Femur (tissue), 1 donor: ENCODE measurements at regions not wholly inside any gene's neighbourhood (a gene's known extent, or its start where the extent isn't known, plus 50 kb on each side); places are given as distances from the start of the nearest gene placed in this dataset.
"Not testable (repeated sequence)": the region's sequence is repeated elsewhere in the genome, so short reads cannot be mapped to it uniquely, and the experiment has no call there.

Experiments
- DNase-seq: peaks from one replicate; pipeline ENCODE4 v3.0.0-alpha.2; 2017

DNA sequence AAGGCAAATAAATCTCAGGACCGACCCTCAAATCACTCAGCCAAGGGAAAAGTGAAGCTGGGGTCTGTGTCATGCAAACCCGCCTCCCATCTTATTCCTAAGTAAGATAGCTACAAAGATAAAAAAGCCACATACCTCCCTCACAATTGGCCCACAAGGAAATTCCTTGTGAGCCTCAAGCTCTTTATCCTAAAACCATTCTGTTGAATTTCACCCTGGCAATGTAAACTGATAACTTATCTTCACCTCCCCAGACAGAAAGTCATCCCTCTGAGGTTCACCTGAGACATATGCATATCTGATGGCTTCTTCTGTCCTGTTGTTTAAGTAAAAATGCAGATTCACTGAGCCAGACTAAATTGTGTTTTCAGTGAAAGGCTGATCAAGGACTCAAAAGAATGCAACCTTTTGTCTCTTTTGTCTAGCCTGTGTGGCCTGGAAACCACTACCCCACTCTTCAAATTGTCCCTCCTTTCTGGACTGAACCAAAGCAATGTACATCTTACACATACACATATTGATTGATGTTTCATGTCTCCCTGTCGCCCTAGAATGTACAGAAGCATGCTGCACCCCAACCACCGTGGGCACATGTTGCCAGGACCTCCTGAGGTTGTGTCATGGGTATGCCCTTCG is 91.3 kb downstream of the MFAP3L start:
- no peak for DNase-seq

GRCh38 chr4:169933531-169933930 is 92.7 kb downstream of the MFAP3L start:
- DNase-seq, result no peak

GRCh38 chr4:169931964-169932363 is 94.2 kb downstream of the MFAP3L start:
- DNase-seq, result no peak

DNA sequence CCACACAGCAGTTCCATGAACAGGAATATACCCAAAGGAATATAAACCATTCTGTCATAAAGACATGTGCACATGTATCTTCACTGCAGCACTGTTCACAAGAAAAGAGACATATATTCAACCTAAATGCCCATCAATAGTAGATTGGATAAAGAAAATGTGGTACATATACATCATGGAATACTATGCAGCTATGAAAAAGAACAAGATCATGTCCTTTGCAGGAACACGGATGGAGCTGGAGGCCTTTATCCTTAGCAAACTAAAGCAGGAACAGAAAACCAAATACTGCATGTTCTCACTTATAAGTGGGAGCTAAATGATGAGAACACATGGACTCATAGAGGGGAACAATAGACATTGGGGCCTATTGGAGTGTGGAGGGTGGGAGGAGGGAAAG is 95.4 kb downstream of the MFAP3L start:
- DNase-seq, result not testable (repeated sequence)

DNA sequence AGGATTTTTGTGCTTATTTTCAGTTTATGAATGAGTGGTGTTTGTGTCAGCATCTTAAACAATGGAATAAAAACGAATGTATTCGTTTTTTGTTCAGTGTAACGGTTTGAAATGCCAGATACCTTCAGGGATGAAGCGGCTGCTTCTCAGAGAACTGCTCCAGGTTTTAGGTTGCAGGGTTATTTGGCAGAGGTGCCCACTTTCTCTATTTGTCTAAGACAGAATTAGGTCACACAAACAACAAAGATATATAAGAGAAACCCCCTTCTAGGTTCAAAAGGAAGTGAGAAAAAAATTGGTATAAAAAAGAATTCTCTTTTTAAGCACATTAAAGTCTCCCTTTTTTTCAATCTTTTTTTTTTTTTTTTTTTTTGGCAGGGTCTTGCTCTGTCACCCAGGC is 98.9 kb downstream of the MFAP3L start:
- DNase-seq, result no peak

GRCh38 chr4:169925678-169926077 is 100.5 kb downstream of the MFAP3L start:
- DNase-seq, result no peak

GRCh38 chr4:169922632-169923276 is 103.4 kb downstream of the MFAP3L start:
- DNase-seq, result no peak

- DNase-seq, result no peak
Observed at GRCh38 chr4:169921732-169922131, 104.5 kb downstream of the MFAP3L start.

DNA sequence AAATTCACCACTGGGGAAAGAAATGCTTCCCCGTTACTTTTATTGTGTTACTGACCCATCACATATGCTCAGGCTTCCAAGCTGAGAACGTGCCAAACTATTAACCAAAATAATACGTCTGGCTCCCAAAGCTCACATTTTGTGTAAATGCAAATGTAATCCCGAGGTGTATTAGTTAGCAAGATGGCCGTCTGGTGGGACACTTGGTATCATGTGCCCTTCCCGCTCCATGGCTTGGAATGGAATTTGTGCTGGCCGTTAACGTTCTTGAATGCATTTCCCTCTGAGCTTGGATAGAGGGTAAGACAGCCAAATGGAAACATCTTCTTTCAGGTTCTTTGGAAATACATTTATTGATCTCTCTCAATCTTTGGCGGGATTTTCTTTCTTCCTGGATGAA is 105.0 kb downstream of the MFAP3L start:
- no peak for DNase-seq

- not testable (repeated sequence) for DNase-seq
Observed at GRCh38 chr4:169919194-169920124, 106.7 kb downstream of the MFAP3L start.

GRCh38 chr4:169915545-169915944 is 110.7 kb downstream of the MFAP3L start:
- no peak for DNase-seq

GRCh38 chr4:169914866-169915265 is 111.3 kb downstream of the MFAP3L start:
- DNase-seq, result no peak

DNA sequence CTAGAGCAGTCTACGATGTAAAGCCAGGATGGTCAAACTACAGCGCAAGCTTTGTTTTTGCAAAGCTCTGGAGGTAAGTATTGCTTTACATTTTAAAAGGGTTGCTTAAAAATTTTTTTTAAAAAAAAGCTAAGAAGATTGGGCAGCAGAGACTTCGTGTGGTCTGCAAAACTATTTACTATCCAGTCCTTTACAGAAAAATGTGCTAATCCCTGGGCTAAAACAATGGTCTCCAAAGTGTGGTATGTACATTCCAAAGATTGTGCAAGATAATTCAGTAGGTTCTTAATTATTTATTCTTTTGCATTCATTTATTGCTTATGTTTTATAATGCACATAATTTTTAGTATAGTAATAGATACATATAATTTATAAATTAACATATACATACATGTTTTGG is 113.2 kb downstream of the MFAP3L start:
- DNase-seq, result no peak

- DNase-seq, result no peak
Observed at GRCh38 chr4:169909897-169910296, 116.3 kb downstream of the MFAP3L start.

- DNase-seq, result no peak
Observed at GRCh38 chr4:169909479-169909878, 116.7 kb downstream of the MFAP3L start.

DNA sequence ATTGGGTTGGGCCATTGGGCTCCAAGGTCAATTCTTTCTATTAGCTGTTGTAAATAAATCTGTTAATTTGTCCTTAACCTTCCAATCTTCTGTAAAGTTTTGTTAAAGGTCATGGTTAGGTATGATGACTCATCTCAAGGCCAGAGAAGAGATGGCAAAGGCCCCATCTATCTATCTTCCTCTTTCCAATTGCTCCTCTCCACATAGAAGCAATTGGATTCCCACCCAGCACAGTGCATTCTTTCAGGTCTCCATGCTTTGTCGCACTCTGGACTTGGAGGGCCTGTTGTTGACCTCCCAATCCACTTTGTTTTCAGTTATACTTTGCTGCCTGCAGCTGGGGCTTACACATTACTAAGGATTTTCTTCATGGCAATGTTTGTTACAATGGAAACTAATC is 118.5 kb downstream of the MFAP3L start:
- no peak for DNase-seq

DNA sequence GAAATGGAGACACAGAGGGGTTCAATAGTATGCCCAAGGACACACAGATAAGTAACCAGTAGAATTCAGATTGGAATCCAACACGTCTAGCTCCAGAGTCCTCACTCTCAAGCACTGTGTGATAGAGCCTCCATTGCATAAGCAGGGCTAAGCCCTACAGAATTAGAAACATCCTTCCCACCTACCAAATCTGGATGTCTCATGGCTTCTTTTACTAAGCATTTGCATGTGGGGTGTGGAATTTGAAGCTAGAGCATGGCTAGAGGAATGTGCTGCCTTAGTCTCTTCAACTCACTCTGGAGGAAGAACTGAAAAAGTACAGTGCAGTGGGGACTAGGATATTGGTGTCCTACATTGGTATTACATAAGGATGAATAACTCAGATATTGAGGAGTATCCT is 119.4 kb downstream of the MFAP3L start:
- no peak for DNase-seq

GRCh38 chr4:169906104-169906503 is 120.1 kb downstream of the MFAP3L start:
- DNase-seq, result no peak

DNA sequence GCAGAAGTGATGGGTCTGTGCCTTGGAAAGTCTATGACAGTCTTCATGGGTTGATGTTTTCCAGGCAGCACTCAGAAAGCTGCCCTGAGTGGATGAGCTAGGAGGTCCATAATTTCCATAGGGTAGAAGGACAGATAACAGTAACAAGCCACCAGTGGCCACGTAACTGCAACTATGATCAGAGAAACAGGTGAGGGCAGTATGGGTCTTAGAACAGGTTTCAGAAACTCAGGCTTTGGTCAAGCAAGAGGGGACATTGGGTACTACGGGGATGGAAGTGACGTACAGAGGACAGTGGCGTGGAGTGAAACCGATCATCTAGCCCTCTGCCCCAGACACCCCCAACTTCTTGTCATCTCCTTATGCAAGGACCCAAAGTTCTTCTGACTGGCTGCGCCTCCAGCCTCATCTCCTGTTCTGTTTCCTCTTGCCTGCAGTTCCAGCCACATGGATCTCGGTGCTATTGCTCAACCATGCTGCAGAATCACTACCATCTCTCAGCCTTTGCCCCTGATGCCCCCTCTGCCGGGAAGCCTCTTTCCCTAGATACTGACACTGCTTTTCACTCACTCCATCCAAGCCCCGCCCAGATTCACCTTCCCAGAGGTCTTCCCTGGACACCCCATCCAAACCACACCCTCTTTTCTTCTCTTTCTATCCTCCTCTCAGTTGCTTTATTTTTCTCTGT is 123.4 kb downstream of the MFAP3L start:
- no peak for DNase-seq

DNA sequence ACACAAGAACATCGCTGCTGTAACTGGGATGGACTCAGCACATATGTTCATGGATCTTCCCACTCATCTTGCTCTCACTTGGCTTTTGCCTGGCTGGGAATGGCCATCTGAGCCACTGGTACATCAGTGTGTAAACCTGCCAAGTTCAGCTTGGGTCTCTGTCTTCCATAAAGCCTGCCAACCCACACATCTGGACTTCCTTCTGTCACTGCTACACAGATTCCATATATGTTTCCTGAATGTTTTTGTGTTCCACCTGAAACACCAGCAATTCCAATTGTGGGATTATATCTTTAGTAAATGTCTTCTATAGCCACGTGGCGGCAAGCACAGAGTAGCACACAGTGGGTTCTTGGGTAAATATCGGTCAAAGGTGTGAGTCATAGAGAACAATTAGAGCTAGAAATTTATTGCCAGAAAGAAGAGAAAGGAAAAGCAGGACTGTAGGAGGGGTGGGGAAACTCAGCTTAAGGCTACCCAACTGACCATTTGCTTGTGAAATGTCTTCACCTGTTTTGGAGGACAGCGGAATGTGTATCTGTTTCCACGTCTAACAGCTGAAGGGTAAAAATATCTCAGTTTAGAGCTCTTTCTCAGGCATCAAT is 125.9 kb downstream of the MFAP3L start:
- DNase-seq, result no peak

DNA sequence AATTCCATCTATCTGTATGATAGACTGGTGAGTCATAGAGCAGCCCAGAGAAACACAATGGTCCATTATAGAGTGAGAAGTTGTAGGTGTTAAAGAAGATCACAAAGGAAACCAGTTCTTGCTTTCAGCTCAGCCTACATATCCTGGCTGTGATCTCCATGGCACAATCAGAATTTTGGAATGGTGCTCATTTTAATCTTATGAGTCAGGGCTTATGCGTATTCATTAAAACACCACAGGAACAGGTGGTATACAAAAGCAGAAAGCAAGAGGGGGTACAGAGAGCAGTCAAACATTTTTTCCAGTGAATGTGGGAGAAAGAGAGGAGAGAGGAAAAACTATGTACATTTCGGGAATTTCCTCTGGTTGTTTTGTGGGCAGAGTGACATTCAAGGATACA is 126.9 kb downstream of the MFAP3L start:
- no peak for DNase-seq

DNA sequence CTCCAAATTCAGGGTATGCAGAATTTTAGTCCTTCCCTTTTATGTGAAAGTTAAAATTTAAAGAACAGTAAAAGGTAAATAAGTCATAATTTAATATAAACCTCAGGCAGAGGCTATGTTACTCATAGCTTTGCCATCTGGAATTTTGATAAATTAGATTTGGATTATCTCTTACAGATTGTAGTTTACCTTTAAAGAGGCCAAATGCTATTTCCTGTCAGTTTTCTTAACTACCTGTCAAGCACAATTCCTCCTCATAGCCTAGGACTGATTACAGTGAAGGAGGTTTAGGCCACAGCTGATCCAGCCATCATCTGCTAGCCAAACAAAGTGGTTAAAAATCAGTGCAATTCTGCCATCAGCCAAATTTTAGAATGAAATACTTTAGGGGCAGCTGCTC is 128.1 kb downstream of the MFAP3L start:
- no peak for DNase-seq

DNA sequence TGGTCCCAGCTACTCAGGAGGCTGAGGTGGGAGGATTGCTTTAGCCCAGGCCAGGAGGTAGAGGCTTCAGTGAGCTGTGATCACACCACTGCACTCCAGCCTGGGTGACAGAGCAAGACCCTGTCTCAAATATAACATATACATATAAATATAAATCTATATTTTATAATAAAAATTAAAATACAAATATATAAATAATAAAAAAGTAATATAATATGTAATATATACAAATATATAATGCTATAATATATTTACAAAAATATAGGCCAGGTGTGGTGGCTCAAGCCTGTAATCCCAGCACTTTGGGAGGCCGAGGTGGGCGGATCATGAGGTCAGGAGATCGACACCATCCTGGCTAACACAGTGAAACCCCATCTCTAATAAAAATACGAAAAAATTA is 131.4 kb downstream of the MFAP3L start:
- not testable (repeated sequence) for DNase-seq
